GM12878 (cell line): ENCODE measurements at regions not wholly inside any gene's neighbourhood (a gene's known extent, or its start where the extent isn't known, plus 50 kb on each side); places are given as distances from the start of the nearest gene placed in this dataset.

Experiments used
- ATAC-seq: fragments of 200-7000 bp; cut with Tn5 transposase; 3 replicates; pipeline ENCODE4 v1.9.1; 2020; ENCODE audit warnings: mild to moderate bottlenecking, moderate library complexity
- BruUV-seq: library from RNA; stranded (reverse); fragments of 400-500 nt; replicated peaks from 2 replicates; lab custom pipeline; 2021; lab: Mats Ljungman, UMichigan
- CTCF ChIA-PET: fragments of 300-600 bp; sonication (Branson Sonifier 250); formaldehyde crosslinking; extraction: SDS; loops from one replicate; lab custom pipeline; 2021; ENCODE audit warnings: inconsistent platforms; lab: Yijun Ruan, JAX
- POLR2A ChIA-PET: fragments of 350-600 bp; formaldehyde crosslinking; extraction: SDS; loops from one replicate; lab custom pipeline; 2021; ENCODE audit warnings: inconsistent platforms; lab: Charles Lee
- RAD21 ChIA-PET: fragments of 300-600 bp; sonication (Branson Sonifier 250); formaldehyde crosslinking; loops from one replicate; lab custom pipeline; 2023; ENCODE audit warnings: antibody characterized with exemption; ENCODE audit not compliant: unreplicated experiment; lab: Charles Lee
- SMC1A ChIA-PET: fragments of 300-600 bp; sonication (Branson Sonifier 250); formaldehyde crosslinking; loops from one replicate; lab custom pipeline; 2023; ENCODE audit not compliant: unreplicated experiment, uncharacterized antibody; lab: Charles Lee
- DNase-seq: peaks from one replicate; pipeline ENCODE4 v3.0.0-alpha.2; 2011; ENCODE audit warnings: low read depth, low spot score
- FAIRE-seq: peaks from 3 replicates; lab custom pipeline; 2011; peaks lifted over from hg19 to GRCh38; lab: Jason Lieb, UNC
- H2AFZ ChIP-seq: 2 replicates; pipeline ENCODE4 v1.6.0; 2011; ENCODE audit warnings: low read depth, low read length, control low read depth; ENCODE audit not compliant: control insufficient read depth
- H3K27ac ChIP-seq: 2 replicates; pipeline ENCODE4 v1.5.1; 2011; ENCODE audit warnings: control low read depth; ENCODE audit not compliant: control insufficient read depth, insufficient read depth
- H3K27me3 ChIP-seq, 2 experiments: replicated peaks in 1 of 2; 2 replicates each; pipeline versions ENCODE4 v1.6.0 to v1.6.1; 2011; ENCODE audit warnings: low read length in 1 of 2; ENCODE audit not compliant: control insufficient read depth in 2 of 2, insufficient read depth in 2 of 2
- H3K36me3 ChIP-seq, 2 experiments: 2 replicates each; pipeline ENCODE4 v1.5.1; 2011; ENCODE audit warnings: low read length in 1 of 2; ENCODE audit not compliant: control insufficient read depth in 2 of 2, insufficient read depth in 2 of 2
- H3K4me1 ChIP-seq: 2 replicates; pipeline ENCODE4 v1.6.1; 2011; ENCODE audit warnings: mild to moderate bottlenecking, low read length, moderate library complexity, mixed read lengths; ENCODE audit not compliant: control insufficient read depth, insufficient read depth
- H3K4me2 ChIP-seq: 2 replicates; pipeline ENCODE4 v1.6.0; 2011; ENCODE audit warnings: control low read depth; ENCODE audit not compliant: control insufficient read depth, insufficient read depth
- H3K4me3 ChIP-seq: fragments of 200-600 bp; sonication (generic); 2 replicates; pipeline ENCODE4 v1.5.1; 2016
- H3K79me2 ChIP-seq: 2 replicates; pipeline ENCODE4 v1.6.0; 2011; ENCODE audit warnings: low read length; ENCODE audit not compliant: control insufficient read depth, insufficient read depth
- H3K9ac ChIP-seq: 2 replicates; pipeline ENCODE4 v1.8.0; 2011; ENCODE audit warnings: low read length, control low read depth, mixed read lengths; ENCODE audit not compliant: control insufficient read depth, insufficient read depth
- H3K9me3 ChIP-seq: replicated peaks from 3 replicates; pipeline ENCODE4 v1.5.1; 2011; ENCODE audit warnings: mild to moderate bottlenecking, low read length; ENCODE audit not compliant: control insufficient read depth, insufficient read depth
- H4K20me1 ChIP-seq: 2 replicates; pipeline ENCODE4 v1.6.0; 2011; ENCODE audit not compliant: control insufficient read depth, insufficient read depth
- BMI1 ChIP-seq: fragments of 450-650 bp; IDR thresholded peaks from 2 replicates; pipeline ENCODE4 v1.6.1; 2016; ENCODE audit warnings: mild to moderate bottlenecking, moderate library complexity, borderline replicate concordance
- CBFB ChIP-seq: IDR thresholded peaks from 2 replicates; pipeline ENCODE4 v1.6.1; 2016; ENCODE audit warnings: antibody characterized with exemption, low read depth
- CBX5 ChIP-seq: sonication (generic); IDR thresholded peaks from 2 replicates; pipeline ENCODE4 v1.6.1; 2016; ENCODE audit warnings: low read depth, moderate library complexity, mild to moderate bottlenecking, inconsistent platforms
- CHD2 ChIP-seq: IDR thresholded peaks from 2 replicates; pipeline ENCODE4 v1.6.1; 2011; ENCODE audit warnings: low read depth, low read length, improper control_type of control experiment, borderline replicate concordance
- FOXK2 ChIP-seq: fragments of 450-650 bp; IDR thresholded peaks from 2 replicates; pipeline ENCODE4 v1.6.1; 2017; ENCODE audit warnings: mild to moderate bottlenecking, moderate library complexity
- MAX ChIP-seq: IDR thresholded peaks from 2 replicates; pipeline ENCODE4 v1.6.1; 2012; ENCODE audit warnings: low read depth, low read length, improper control_type of control experiment
- MEF2B ChIP-seq: fragments of 450-650 bp; IDR thresholded peaks from 2 replicates; pipeline ENCODE4 v1.6.1; 2018; ENCODE audit warnings: mild to moderate bottlenecking, moderate library complexity; ENCODE audit not compliant: partially characterized antibody, poor library complexity, severe bottlenecking
- MTA2 ChIP-seq: fragments of 450-650 bp; IDR thresholded peaks from 2 replicates; pipeline ENCODE4 v1.6.1; 2016; ENCODE audit warnings: low read depth, mild to moderate bottlenecking, moderate library complexity
- NR2F1 ChIP-seq: fragments of 450-650 bp; conservative IDR thresholded peaks from 2 replicates; pipeline ENCODE4 v1.6.1; 2017; ENCODE audit warnings: mild to moderate bottlenecking
- RFX5 ChIP-seq: IDR thresholded peaks from 2 replicates; pipeline ENCODE4 v1.6.1; 2011; ENCODE audit warnings: low read depth, low read length, improper control_type of control experiment
- YBX1 ChIP-seq: fragments of 450-650 bp; IDR thresholded peaks from 2 replicates; pipeline ENCODE4 v1.6.1; 2016; ENCODE audit warnings: antibody characterized with exemption
- ZBTB33 ChIP-seq: fragments of 450-650 bp; IDR thresholded peaks from 2 replicates; pipeline ENCODE4 v1.6.1; 2017; ENCODE audit warnings: mild to moderate bottlenecking
- ZNF24 ChIP-seq: fragments of 450-650 bp; IDR thresholded peaks from 2 replicates; pipeline ENCODE4 v1.6.1; 2017; ENCODE audit warnings: antibody characterized with exemption, mild to moderate bottlenecking
- ZNF622 ChIP-seq: fragments of 450-650 bp; IDR thresholded peaks from 2 replicates; pipeline ENCODE4 v1.6.1; 2017; ENCODE audit warnings: mild to moderate bottlenecking, inconsistent platforms
- WGBS: methylation state at CpG from one replicate; pipeline ENCODE4 v1.1.6; 2016; ENCODE audit warnings: low lambda C conversion rate; ENCODE audit not compliant: insufficient replicate concordance, insufficient coverage; ENCODE audit errors: missing lambda C conversion rate; 5-methylcytosine and 5-hydroxymethylcytosine counted together
- in situ Hi-C: fragments of 300-500 bp; cut with MboI; formaldehyde crosslinking; loops from 9 replicates; pipeline ENCODE4 v1.14.3; 2018; ENCODE audit warnings: mixed read lengths
- intact Hi-C: fragments of 100-400 bp; cut with micrococcal nuclease; formaldehyde crosslinking; loops from one replicate; pipeline ENCODE4 v1.14.2; 2022; ENCODE audit not compliant: unreplicated experiment

GRCh38 chr13:106036870-106037269 lies 498.6 kb downstream of the EFNB2 start:
- Histone ChIP-seq H3K9me3 (no peaks in the 10 kb centered on the region), H3K27ac (no peak overlapping the region), H3K36me3 (no peaks in the 10 kb centered on the region), H3K9ac (no peak overlapping the region), H3K4me3 (no peak overlapping the region), H3K27me3 (no peaks in the 10 kb centered on the region), H4K20me1 (no peaks in the 10 kb centered on the region), H2AFZ (no peak overlapping the region), H3K79me2 (no peaks in the 10 kb centered on the region), H3K4me2 (no peak overlapping the region), H3K4me1 (no peaks in the 10 kb centered on the region)
- BruUV-seq = no TSS peak
- ChIA-PET SMC1A (interaction anchor here (1.9 kb wide), 1 partner anchor 13 kb away, joined by 3 read pairs; no protein-coding TSS in a partner anchor), POLR2A (no interaction called here), CTCF (no interaction called here), RAD21 (no interaction called here)
- WGBS = 29% methylated on average over 6 of the region's 6 CpGs
- DNase-seq (no peak), FAIRE-seq (no peak), ATAC-seq (no peak)
- intact Hi-C loops = no loop called here
- no peak for TF ChIP-seq YBX1
- no peak for TF ChIP-seq CHD2
- in situ Hi-C loops = no loop called here

GRCh38 chr13:106034201-106034600 lies 501.3 kb downstream of the EFNB2 start:
- H3K4me1 ChIP-seq = no peaks in the 10 kb centered on the region
- no peak overlapping the region for H3K27ac ChIP-seq
- H2AFZ ChIP-seq = no peak overlapping the region
- H3K4me3 ChIP-seq = no peak overlapping the region
- no peaks in the 10 kb centered on the region for H3K79me2 ChIP-seq
- DNase-seq = no peak
- 28% methylated on average over 6 of the region's 6 CpGs for WGBS
- H3K36me3 ChIP-seq = no peaks in the 10 kb centered on the region
- ChIA-PET POLR2A (no interaction called here), RAD21 (no interaction called here), CTCF (interaction anchor here (1.0 kb wide), 1 partner anchor 15 kb away, joined by 3 read pairs; no protein-coding TSS in a partner anchor), SMC1A (no interaction called here)
- H3K4me2 ChIP-seq = no peak overlapping the region
- no peak overlapping the region for H3K9ac ChIP-seq
- H4K20me1 ChIP-seq = no peaks in the 10 kb centered on the region
- H3K27me3 ChIP-seq = no peaks in the 10 kb centered on the region
- no TSS peak for BruUV-seq
- in situ Hi-C loops = no loop called here
- TF ChIP-seq NR2F1 (no peak), MTA2 (no peak), ZNF24 (no peak), ZBTB33 (no peak), BMI1 (no peak), MEF2B (no peak), CBX5 (no peak), CBFB (no peak), FOXK2 (no peak), RFX5 (no peak), ZNF622 (no peak), MAX (no peak)
- no peak for FAIRE-seq
- ATAC-seq = no peak
- intact Hi-C loops = no loop called here
- no peaks in the 10 kb centered on the region for H3K9me3 ChIP-seq
